ENCODE measurements at regions not wholly inside any gene's neighbourhood (a gene's known extent, or its start where the extent isn't known, plus 50 kb on each side); places are given as distances from the start of the nearest gene placed in this dataset.
A peak's percentile ranks its signal among the peaks of the same experiment; 100 is the strongest.

DNA sequence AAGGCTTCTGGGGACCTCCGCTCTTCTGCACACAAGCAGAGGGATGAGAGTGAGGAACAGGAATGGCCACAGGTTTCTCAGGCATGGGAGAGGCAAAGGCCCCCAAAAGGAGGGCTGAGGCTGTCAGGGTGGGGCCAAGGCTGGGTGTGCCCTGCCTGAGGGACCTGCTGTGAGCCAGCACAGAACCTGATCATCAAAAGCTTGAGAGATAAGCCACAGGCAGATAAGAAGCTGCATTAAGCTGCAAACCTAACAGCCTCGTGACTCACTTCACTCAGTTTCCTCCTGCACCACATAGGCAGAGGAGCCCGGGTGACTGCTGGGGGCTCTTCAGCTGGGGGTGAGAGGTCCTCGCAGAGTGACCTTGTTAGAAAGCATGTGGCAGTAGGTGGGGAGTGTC lies 64.5 kb upstream of the LAPTM4A start:
- WGBS, 2 experiments (ENCODE audit: extremely low coverage in 1 of 2, insufficient coverage in 1 of 2, insufficient read length in 1 of 2, insufficient replicate concordance in 2 of 2, low coverage in 1 of 2, low lambda C conversion rate in 2 of 2, missing lambda C conversion rate in 1 of 2), result 88% methylated on average over 4 of the region's 4 CpGs; no CpG with 5 or more reads in 1 of the 2 experiments

More for the DNA sequence above, 64.5 kb upstream of the LAPTM4A start:
- Histone ChIP-seq H3K18ac (ENCODE audit: extremely low read depth, low read length) (no peak overlapping the region), H2BK12ac (ENCODE audit: low read depth, low read length) (no peak overlapping the region), H2BK20ac (ENCODE audit: low read length) (no peak overlapping the region), H3K56ac (replicated peaks; ENCODE audit: insufficient read length, low read depth, low read length) (no peak overlapping the region), H3K23me2 (ENCODE audit: low read depth, low read length) (peaks cover 5% of the 10 kb centered on the region; the same call in 1 of the 2 replicates), H2BK5ac (ENCODE audit: low read depth, low read length) (no peak overlapping the region), H3K9me3 (ENCODE audit: insufficient read depth in 2 of 2, low read depth in 1 of 2, low read length in 1 of 2) (no peaks in the 10 kb centered on the region), H2AK5ac (ENCODE audit: low read depth, low read length) (no peak overlapping the region), H4K20me1 (replicated peaks in 1 of 2; ENCODE audit: control insufficient read depth in 1 of 2, insufficient read depth in 2 of 2, low read length in 2 of 2) (peaks cover 0 to 4% of the 10 kb centered on the region in 2 experiments), H3K36me3 (ENCODE audit: control insufficient read depth in 2 of 4, insufficient read depth in 4 of 4, low read length in 3 of 4) (no peaks in the 10 kb centered on the region), H2BK120ac (replicated peaks; ENCODE audit: low read depth, low read length) (no peak overlapping the region), H3K79me1 (ENCODE audit: low read depth, low read length) (no peaks in the 10 kb centered on the region), H3K14ac (ENCODE audit: insufficient read length) (no peak overlapping the region), H3K23ac (ENCODE audit: insufficient read length) (no peak overlapping the region), H3K4me3 (ENCODE audit: extremely low read depth in 1 of 4, insufficient read depth in 2 of 4, low read depth in 3 of 4, low read length in 4 of 4) (no peak overlapping the region), H3K27me3 (replicated peaks in 1 of 4; ENCODE audit: control insufficient read depth in 3 of 4, extremely low read depth in 1 of 4, insufficient read depth in 3 of 4, low read length in 3 of 4) (no peaks in the 10 kb centered on the region), H3K9ac (replicated peaks in 1 of 4; ENCODE audit: extremely low read depth in 1 of 4, low read depth in 3 of 4, low read length in 3 of 4) (no peak overlapping the region), H3K4me2 (ENCODE audit: insufficient read depth in 1 of 2, low read depth in 2 of 2, low read length in 2 of 2) (no peak overlapping the region), H3K27ac (ENCODE audit: low read depth, low read length) (no peak overlapping the region), H4K5ac (ENCODE audit: insufficient read length, low read depth, low read length) (no peak overlapping the region), H4K91ac (replicated peaks; ENCODE audit: insufficient read length, low read length) (no peak overlapping the region), H4K8ac (ENCODE audit: extremely low read depth, insufficient read depth, low read length) (peak overlapping the region; percentile 59; the same call in 1 of the 2 replicates), H3K4me1 (replicated peaks in 1 of 4; ENCODE audit: control insufficient read depth in 3 of 4, insufficient read depth in 4 of 4, low read length in 3 of 4) (no peaks in the 10 kb centered on the region), H2BK15ac (ENCODE audit: low read length) (no peak overlapping the region), H3K79me2 (ENCODE audit: control insufficient read depth in 1 of 2, insufficient read depth in 2 of 2, low read length in 2 of 2) (peaks cover 0 to 4% of the 10 kb centered on the region in 2 experiments; a peak in 1 of 4 replicates), H2AFZ (ENCODE audit: low read length) (no peak overlapping the region), H3K4ac (replicated peaks; ENCODE audit: insufficient read length, low read depth, low read length) (no peak overlapping the region)
- FAIRE-seq (no peak), DNase-seq (ENCODE audit: low read depth in 1 of 2, low spot score in 2 of 2) (no peak)
- ChIA-PET POLR2A (ENCODE audit: partially characterized antibody) (no interaction called here), CTCF (ENCODE audit: partially characterized antibody) (interaction anchor here (0.8 to 2.6 kb wide), 3 partner anchors 10 to 20 kb away, joined by 3 to 13 read pairs (median 8); no protein-coding TSS in a partner anchor)
- TF ChIP-seq EP300 (IDR thresholded peaks at IDR 0.05; ENCODE audit: borderline replicate concordance in 1 of 2, low read depth in 2 of 2, low read length in 2 of 2), result no peak
- TF ChIP-seq POLR2A (IDR thresholded peaks at IDR 0.05; ENCODE audit: control extremely low read depth in 1 of 2, low read depth in 2 of 2, low read length in 2 of 2), result no peak
- TF ChIP-seq TAF1 (IDR thresholded peaks at IDR 0.05; ENCODE audit: low read depth, low read length), result no peak
- TF ChIP-seq CHD2 (IDR thresholded peaks at IDR 0.05; ENCODE audit: low read length), result no peak
- no peak for TF ChIP-seq SIX5 (IDR thresholded peaks at IDR 0.05; ENCODE audit: low read depth, low read length)
- TF ChIP-seq GTF2F1 (IDR thresholded peaks at IDR 0.05; ENCODE audit: borderline replicate concordance, low read depth, low read length), result no peak
- no peak for TF ChIP-seq TEAD4 (IDR thresholded peaks at IDR 0.05; ENCODE audit: low read depth, low read length)
- no peak for TF ChIP-seq SUZ12 (IDR thresholded peaks at IDR 0.05; ENCODE audit: low read length)
- TF ChIP-seq, protein P1, sequence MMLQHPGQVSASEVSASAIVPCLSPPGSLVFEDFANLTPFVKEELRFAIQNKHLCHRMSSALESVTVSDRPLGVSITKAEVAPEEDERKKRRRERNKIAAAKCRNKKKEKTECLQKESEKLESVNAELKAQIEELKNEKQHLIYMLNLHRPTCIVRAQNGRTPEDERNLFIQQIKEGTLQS (IDR thresholded peaks at IDR 0.05; ENCODE audit: insufficient read depth, low read depth, low read length), result no peak
- TF ChIP-seq RAD21 (IDR thresholded peaks at IDR 0.05 in 1 of 2, conservative IDR thresholded peaks at IDR 0.05 in 1 of 2; ENCODE audit: low read depth in 2 of 2, low read length in 2 of 2), result no peak
- TF ChIP-seq FOSL1 (IDR thresholded peaks at IDR 0.05; ENCODE audit: insufficient read depth, low read depth, low read length), result no peak
- no peak for TF ChIP-seq RBBP5 (IDR thresholded peaks at IDR 0.05; ENCODE audit: borderline replicate concordance, low read depth, low read length)
- no peak for TF ChIP-seq KDM1A (IDR thresholded peaks at IDR 0.05; ENCODE audit: borderline replicate concordance, low read length)
- TF ChIP-seq MAFK (IDR thresholded peaks at IDR 0.05; ENCODE audit: low read depth, low read length), result no peak
- TF ChIP-seq SP2 (IDR thresholded peaks at IDR 0.05; ENCODE audit: low read length), result no peak
